GM18873 (cell line): ENCODE measurements at regions not wholly inside any gene's neighbourhood (a gene's known extent, or its start where the extent isn't known, plus 50 kb on each side); places are given as distances from the start of the nearest gene placed in this dataset.
"Not testable (repeated sequence)": the region's sequence is repeated elsewhere in the genome, so short reads cannot be mapped to it uniquely, and the experiment has no call there.

Experiments
- ATAC-seq: cut with Tn5 transposase; IDR thresholded peaks from one replicate; pipeline ENCODE4 v1.9.1; 2021; ENCODE audit warnings: mild to moderate bottlenecking, moderate library complexity, moderate number of reproducible peaks; ENCODE audit not compliant: unreplicated experiment, low FRiP score

- no peak for ATAC-seq
Observed at GRCh38 chr3:101142160-101142559, 148.9 kb upstream of the ABI3BP start.

- ATAC-seq, result no peak
Observed at GRCh38 chr3:101141135-101141534, 147.9 kb upstream of the ABI3BP start.

GRCh38 chr3:101138817-101139216 lies 145.6 kb upstream of the ABI3BP start:
- no peak for ATAC-seq

- no peak for ATAC-seq
Observed at GRCh38 chr3:101134331-101134730, 141.1 kb upstream of the ABI3BP start.

- no peak for ATAC-seq
Observed at GRCh38 chr3:101133652-101134051, 140.4 kb upstream of the ABI3BP start.

GRCh38 chr3:101133197-101133596 lies 140.0 kb upstream of the ABI3BP start:
- not testable (repeated sequence) for ATAC-seq

- no peak for ATAC-seq
Observed at GRCh38 chr3:101131767-101132166, 138.5 kb upstream of the ABI3BP start.

- no peak for ATAC-seq
Observed at GRCh38 chr3:101128786-101129185, 135.6 kb upstream of the ABI3BP start.

- no peak for ATAC-seq
Observed at GRCh38 chr3:101128001-101128400, 134.8 kb upstream of the ABI3BP start.

GRCh38 chr3:101124125-101124524 lies 130.9 kb upstream of the ABI3BP start:
- ATAC-seq, result no peak

- no peak for ATAC-seq
Observed at GRCh38 chr3:101123081-101123480, 129.9 kb upstream of the ABI3BP start.

GRCh38 chr3:101122681-101123080 lies 129.5 kb upstream of the ABI3BP start:
- ATAC-seq, result no peak

- ATAC-seq, result no peak
Observed at GRCh38 chr3:101120039-101120438, 126.8 kb upstream of the ABI3BP start.

- no peak for ATAC-seq
Observed at GRCh38 chr3:101119535-101119934, 126.3 kb upstream of the ABI3BP start.

GRCh38 chr3:101117980-101118379 lies 124.8 kb upstream of the ABI3BP start:
- no peak for ATAC-seq

GRCh38 chr3:101117465-101117864 lies 124.2 kb upstream of the ABI3BP start:
- no peak for ATAC-seq

- not testable (repeated sequence) for ATAC-seq
Observed at GRCh38 chr3:101110295-101110694, 117.1 kb upstream of the ABI3BP start.

GRCh38 chr3:101104321-101104720 lies 111.1 kb upstream of the ABI3BP start:
- ATAC-seq, result no peak

GRCh38 chr3:101102678-101103296 lies 109.6 kb upstream of the ABI3BP start:
- ATAC-seq, result no peak

GRCh38 chr3:101100361-101101009 lies 107.3 kb upstream of the ABI3BP start:
- no peak for ATAC-seq

GRCh38 chr3:101099791-101100190 lies 106.6 kb upstream of the ABI3BP start:
- no peak for ATAC-seq

- ATAC-seq, result no peak
Observed at GRCh38 chr3:101096444-101096843, 103.2 kb upstream of the ABI3BP start.
